ENCODE measurements at regions not wholly inside any gene's neighbourhood (a gene's known extent, or its start where the extent isn't known, plus 50 kb on each side); places are given as distances from the start of the nearest gene placed in this dataset.

- no peak overlapping the region for H3K9ac ChIP-seq
Measured at GRCh38 chr6:96743496-96743895, 93.8 kb downstream of the GPR63 start.

GRCh38 chr6:96742702-96743101, 94.6 kb downstream of the GPR63 start:
- Histone ChIP-seq H3K9ac (no peak overlapping the region), H3K27me3 (ENCODE audit: insufficient read depth, low read depth) (no peaks in the 10 kb centered on the region), H3K4me2 (no peak overlapping the region), H3K27ac (no peak overlapping the region), H4K20me1 (ENCODE audit: insufficient read depth) (no peaks in the 10 kb centered on the region), H3K36me3 (ENCODE audit: insufficient read depth) (no peaks in the 10 kb centered on the region), H2AFZ (ENCODE audit: low read depth) (no peak overlapping the region), H3K4me1 (ENCODE audit: low read depth, poor library complexity, severe bottlenecking) (no peaks in the 10 kb centered on the region), H3K4me3 (IDR thresholded peaks at IDR 0.05; ENCODE audit: insufficient read depth, low read depth, low read length) (no peak overlapping the region), H3K79me2 (ENCODE audit: insufficient read depth, low read depth) (no peaks in the 10 kb centered on the region)
- TF ChIP-seq CTCF (conservative IDR thresholded peaks at IDR 0.05; ENCODE audit: low read depth, low read length), result no peak

More at GRCh38 chr6:96743496-96743895, 93.8 kb downstream of the GPR63 start:
- Histone ChIP-seq H3K36me3 (ENCODE audit: insufficient read depth) (no peaks in the 10 kb centered on the region), H3K27me3 (ENCODE audit: insufficient read depth, low read depth) (no peaks in the 10 kb centered on the region), H3K4me2 (no peak overlapping the region), H4K20me1 (ENCODE audit: insufficient read depth) (no peaks in the 10 kb centered on the region), H3K27ac (no peak overlapping the region), H3K4me1 (ENCODE audit: low read depth, poor library complexity, severe bottlenecking) (no peaks in the 10 kb centered on the region), H2AFZ (ENCODE audit: low read depth) (no peak overlapping the region), H3K4me3 (IDR thresholded peaks at IDR 0.05; ENCODE audit: insufficient read depth, low read depth, low read length) (no peak overlapping the region), H3K79me2 (ENCODE audit: insufficient read depth, low read depth) (no peaks in the 10 kb centered on the region)
- TF ChIP-seq CTCF (conservative IDR thresholded peaks at IDR 0.05; ENCODE audit: low read depth, low read length), result no peak

GRCh38 chr6:96735332-96735731, 101.9 kb downstream of the GPR63 start:
- H3K4me3 ChIP-seq (IDR thresholded peaks at IDR 0.05; ENCODE audit: insufficient read depth, low read depth, low read length), result no peak overlapping the region
- no peak for TF ChIP-seq CTCF (conservative IDR thresholded peaks at IDR 0.05; ENCODE audit: low read depth, low read length)
- no peak overlapping the region for H3K27ac ChIP-seq
- H3K4me1 ChIP-seq (ENCODE audit: low read depth, poor library complexity, severe bottlenecking), result no peaks in the 10 kb centered on the region
- H3K9ac ChIP-seq, result no peak overlapping the region
- no peak overlapping the region for H3K4me2 ChIP-seq
- no peaks in the 10 kb centered on the region for H4K20me1 ChIP-seq (ENCODE audit: insufficient read depth)
- no peaks in the 10 kb centered on the region for H3K27me3 ChIP-seq (ENCODE audit: insufficient read depth, low read depth)
- no peaks in the 10 kb centered on the region for H3K36me3 ChIP-seq (ENCODE audit: insufficient read depth)
- no peaks in the 10 kb centered on the region for H3K79me2 ChIP-seq (ENCODE audit: insufficient read depth, low read depth)
- no peak overlapping the region for H2AFZ ChIP-seq (ENCODE audit: low read depth)

- Histone ChIP-seq H2AFZ (ENCODE audit: low read depth) (no peak overlapping the region), H3K36me3 (ENCODE audit: insufficient read depth) (no peaks in the 10 kb centered on the region), H3K27ac (no peak overlapping the region), H3K79me2 (ENCODE audit: insufficient read depth, low read depth) (no peaks in the 10 kb centered on the region), H3K4me2 (no peak overlapping the region), H4K20me1 (ENCODE audit: insufficient read depth) (no peaks in the 10 kb centered on the region), H3K9ac (no peak overlapping the region), H3K4me3 (IDR thresholded peaks at IDR 0.05; ENCODE audit: insufficient read depth, low read depth, low read length) (no peak overlapping the region), H3K4me1 (ENCODE audit: low read depth, poor library complexity, severe bottlenecking) (no peaks in the 10 kb centered on the region), H3K27me3 (ENCODE audit: insufficient read depth, low read depth) (no peaks in the 10 kb centered on the region)
- TF ChIP-seq CTCF (conservative IDR thresholded peaks at IDR 0.05; ENCODE audit: low read depth, low read length), result no peak
Measured at GRCh38 chr6:96727144-96727543, 110.1 kb downstream of the GPR63 start.

Data from KMS-11 (cell line).